K562 (cell line): ENCODE measurements at regions not wholly inside any gene's neighbourhood (a gene's known extent, or its start where the extent isn't known, plus 50 kb on each side); places are given as distances from the start of the nearest gene placed in this dataset.

Source experiments
- CTBP1 ChIP-seq: fragments of 450-650 bp; IDR thresholded peaks from 2 replicates; pipeline ENCODE4 v1.6.1; 2016; ENCODE audit warnings: borderline replicate concordance
- DPF2 ChIP-seq: fragments of 450-650 bp; IDR thresholded peaks from 2 replicates; pipeline ENCODE4 v1.6.1; 2016
- MGA ChIP-seq: fragments of 450-650 bp; IDR thresholded peaks from 2 replicates; pipeline ENCODE4 v1.6.1; 2016; ENCODE audit warnings: mild to moderate bottlenecking, moderate library complexity
- SMARCA5 ChIP-seq: fragments of 450-650 bp; IDR thresholded peaks from 2 replicates; pipeline ENCODE4 v1.6.1; 2016
- SOX6 ChIP-seq: fragments of 450-650 bp; IDR thresholded peaks from 2 replicates; pipeline ENCODE4 v1.6.1; 2014; ENCODE audit warnings: mild to moderate bottlenecking
- SRF ChIP-seq, 2 experiments: fragments of 250-450, 450-650 bp in 1 of 2; sonication (Bioruptor Pico) in 1 of 2; sonication (generic) in 1 of 2; formaldehyde crosslinking; IDR thresholded peaks; 2 replicates each; pipeline versions ENCODE4 v1.5.0 to v1.5.1; 2020 to 2022; ENCODE audit warnings: mild to moderate bottlenecking in 1 of 2, missing genetic modification reagents in 1 of 2
- STAG1 ChIP-seq: sonication (generic); formaldehyde crosslinking; IDR thresholded peaks from 2 replicates; pipeline ENCODE4 v1.5.0; 2020; ENCODE audit warnings: missing genetic modification reagents, borderline replicate concordance
- ZNF146 ChIP-seq: IDR thresholded peaks from one replicate; pipeline ENCODE4 v1.6.1; 2018; ENCODE audit warnings: missing compliant biosample characterization; ENCODE audit not compliant: unreplicated experiment
- ZNF592 ChIP-seq: fragments of 450-650 bp; IDR thresholded peaks from 2 replicates; pipeline ENCODE4 v1.6.1; 2017; ENCODE audit warnings: antibody characterized with exemption, mild to moderate bottlenecking
- ZNF77 ChIP-seq: fragments of 250-450 bp; sonication (Bioruptor Pico); IDR thresholded peaks from 2 replicates; pipeline ENCODE4 v1.5.0; 2020
- TF ChIP-seq, protein P1 (sequence below): fragments of 450-650 bp; IDR thresholded peaks from 2 replicates; pipeline ENCODE4 v1.6.1; 2016; ENCODE audit warnings: mild to moderate bottlenecking

GRCh38 chr7:106553446-106553836 lies 107.5 kb downstream of the CCDC71L start (continued):
- 0 out of 2 replicates have a peak, but pooled peaks have one; percentile 36 for TF ChIP-seq ZNF592
- peak; percentile 30; the same call in 1 of the 2 replicates for TF ChIP-seq MGA
- TF ChIP-seq ZNF77 (CRISPR knock-in tag): no peak
- peak; percentile 47; the same call in 1 of the 2 replicates for TF ChIP-seq DPF2
- TF ChIP-seq SRF (CRISPR knock-in tag; IDR thresholded peaks at IDR 0.05): 0 out of 4 replicates have a peak, but pooled peaks of 1 of the 2 experiments have one; percentile 31
- TF ChIP-seq CTBP1: 0 out of 2 replicates have a peak, but pooled peaks have one; percentile 8
- no peak for TF ChIP-seq STAG1 (CRISPR knock-in tag)
- peak; percentile 14; the same call in 1 of the 2 replicates for TF ChIP-seq SOX6
- TF ChIP-seq, protein P1, sequence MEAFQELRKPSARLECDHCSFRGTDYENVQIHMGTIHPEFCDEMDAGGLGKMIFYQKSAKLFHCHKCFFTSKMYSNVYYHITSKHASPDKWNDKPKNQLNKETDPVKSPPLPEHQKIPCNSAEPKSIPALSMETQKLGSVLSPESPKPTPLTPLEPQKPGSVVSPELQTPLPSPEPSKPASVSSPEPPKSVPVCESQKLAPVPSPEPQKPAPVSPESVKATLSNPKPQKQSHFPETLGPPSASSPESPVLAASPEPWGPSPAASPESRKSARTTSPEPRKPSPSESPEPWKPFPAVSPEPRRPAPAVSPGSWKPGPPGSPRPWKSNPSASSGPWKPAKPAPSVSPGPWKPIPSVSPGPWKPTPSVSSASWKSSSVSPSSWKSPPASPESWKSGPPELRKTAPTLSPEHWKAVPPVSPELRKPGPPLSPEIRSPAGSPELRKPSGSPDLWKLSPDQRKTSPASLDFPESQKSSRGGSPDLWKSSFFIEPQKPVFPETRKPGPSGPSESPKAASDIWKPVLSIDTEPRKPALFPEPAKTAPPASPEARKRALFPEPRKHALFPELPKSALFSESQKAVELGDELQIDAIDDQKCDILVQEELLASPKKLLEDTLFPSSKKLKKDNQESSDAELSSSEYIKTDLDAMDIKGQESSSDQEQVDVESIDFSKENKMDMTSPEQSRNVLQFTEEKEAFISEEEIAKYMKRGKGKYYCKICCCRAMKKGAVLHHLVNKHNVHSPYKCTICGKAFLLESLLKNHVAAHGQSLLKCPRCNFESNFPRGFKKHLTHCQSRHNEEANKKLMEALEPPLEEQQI: peak; percentile 66; the same call in 1 of the 2 replicates
- TF ChIP-seq ZNF146 (CRISPR knock-in tag): peak; percentile 14
- TF ChIP-seq SMARCA5: no peak
